ENCODE measurements at regions not wholly inside any gene's neighbourhood (a gene's known extent, or its start where the extent isn't known, plus 50 kb on each side); places are given as distances from the start of the nearest gene placed in this dataset.

DNA sequence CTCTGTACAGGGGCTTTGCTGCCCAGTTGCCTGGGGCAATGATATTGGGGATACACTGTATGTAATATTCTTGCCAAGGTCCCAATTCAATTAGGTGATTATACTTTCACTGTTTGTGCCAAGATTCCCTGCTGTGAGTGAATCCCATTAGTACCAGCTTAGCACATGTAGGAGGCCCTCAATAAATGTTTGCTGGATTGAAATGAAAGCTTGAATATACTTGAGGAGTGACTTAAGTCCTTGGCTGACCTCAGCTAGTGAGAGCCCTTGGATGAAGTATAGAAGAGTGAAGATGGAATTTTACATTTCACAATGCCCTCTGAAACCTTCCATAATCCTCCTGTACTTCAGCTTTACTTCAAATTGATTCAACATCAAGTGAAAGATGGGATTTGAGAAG, 102.9 kb downstream of the GATA6 start:
- no peak overlapping the region for H3K27ac Mint-ChIP-seq
- peaks cover 7% of the 10 kb centered on the region for H3K27me3 Mint-ChIP-seq
- H3K4me1 Mint-ChIP-seq (ENCODE audit: low read depth) = no peaks in the 10 kb centered on the region
- no peak overlapping the region for H3K4me3 Mint-ChIP-seq
- peaks cover 15% of the 10 kb centered on the region for H3K9me3 Mint-ChIP-seq
- H3K36me3 Mint-ChIP-seq (ENCODE audit: low read depth) = no peaks in the 10 kb centered on the region
- intact Hi-C loops (cut with micrococcal nuclease) = no loop called here

DNA sequence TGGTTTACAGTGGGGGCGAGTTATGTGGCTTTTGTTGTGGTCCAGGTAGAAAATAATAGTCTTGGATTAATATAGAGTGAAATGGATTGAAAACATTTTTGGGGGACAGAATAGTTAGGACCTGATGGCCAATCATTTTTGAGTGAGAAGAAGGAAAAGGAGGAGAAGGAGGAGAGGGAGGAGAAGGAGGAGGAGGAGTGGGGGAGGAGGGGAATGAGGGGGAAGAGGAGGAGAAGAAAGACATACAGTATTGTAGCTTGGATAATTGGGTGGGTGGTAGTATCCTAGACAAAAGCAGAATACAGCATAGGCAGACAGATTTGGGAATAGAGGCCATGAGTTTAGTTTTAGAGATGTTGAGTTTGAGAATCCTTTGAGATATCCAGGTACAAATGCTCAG, 101.6 kb downstream of the GATA6 start:
- H3K36me3 Mint-ChIP-seq (ENCODE audit: low read depth) = no peaks in the 10 kb centered on the region
- H3K9me3 Mint-ChIP-seq = peaks cover 15% of the 10 kb centered on the region
- no peak overlapping the region for H3K27ac Mint-ChIP-seq
- H3K4me3 Mint-ChIP-seq = no peak overlapping the region
- intact Hi-C loops (cut with micrococcal nuclease) = no loop called here
- H3K4me1 Mint-ChIP-seq (ENCODE audit: low read depth) = no peaks in the 10 kb centered on the region
- H3K27me3 Mint-ChIP-seq = peaks cover 7% of the 10 kb centered on the region

DNA sequence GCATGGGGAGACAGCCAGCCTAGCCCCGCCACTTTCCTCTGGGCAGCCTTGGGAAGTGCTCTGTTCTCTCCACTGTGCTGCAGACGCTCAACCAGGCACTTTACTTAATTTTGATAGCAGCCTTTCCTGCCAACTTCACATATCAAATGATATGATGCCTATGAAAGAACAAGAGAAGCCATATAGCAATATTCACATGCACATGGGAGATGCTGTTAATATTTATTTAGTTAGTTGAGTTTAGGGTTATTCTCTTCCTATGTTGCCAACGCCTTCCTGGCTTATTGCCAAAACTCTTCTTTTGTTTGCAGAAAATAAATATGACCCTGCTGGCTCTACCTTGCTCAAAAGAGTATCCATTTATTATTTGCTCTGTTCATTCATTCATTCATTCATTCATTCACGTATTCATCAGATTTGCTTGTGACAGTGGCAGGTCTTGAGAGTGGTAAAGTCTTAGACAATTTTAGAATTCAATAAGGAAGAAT, 99.3 kb downstream of the GATA6 start:
- H3K4me3 Mint-ChIP-seq = no peak overlapping the region
- no peaks in the 10 kb centered on the region for H3K4me1 Mint-ChIP-seq (ENCODE audit: low read depth)
- H3K9me3 Mint-ChIP-seq = peaks cover 8% of the 10 kb centered on the region

DNA sequence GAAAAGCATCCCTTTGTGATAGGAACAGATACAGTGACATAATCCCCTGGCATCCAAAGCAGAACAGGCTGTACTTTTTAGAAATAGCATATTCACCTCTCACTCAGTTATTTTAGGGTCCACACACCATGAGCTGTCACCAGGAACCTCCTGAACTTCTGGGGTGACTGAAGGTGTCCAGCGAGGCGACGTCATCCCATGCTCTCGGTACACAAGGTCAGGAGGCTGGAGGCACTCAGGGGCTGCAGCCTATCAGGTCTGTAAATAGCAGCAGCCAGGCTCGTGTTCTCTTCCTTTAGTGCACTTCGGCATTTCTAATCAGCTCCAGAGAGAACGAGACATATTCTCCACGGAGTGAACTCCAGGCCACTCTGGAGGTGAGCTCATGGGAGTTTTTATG, 98.3 kb downstream of the GATA6 start:
- Mint-ChIP-seq H3K27me3 (peaks cover 10% of the 10 kb centered on the region), H3K36me3 (ENCODE audit: low read depth) (no peaks in the 10 kb centered on the region), H3K9me3 (no peaks in the 10 kb centered on the region), H3K4me3 (no peak overlapping the region), H3K4me1 (ENCODE audit: low read depth) (no peaks in the 10 kb centered on the region), H3K27ac (no peak overlapping the region)
- intact Hi-C loops (cut with micrococcal nuclease) = no loop called here

More for the DNA sequence above, 99.3 kb downstream of the GATA6 start:
- no peaks in the 10 kb centered on the region for H3K36me3 Mint-ChIP-seq (ENCODE audit: low read depth)
- peaks cover 7% of the 10 kb centered on the region for H3K27me3 Mint-ChIP-seq
- intact Hi-C loops (cut with micrococcal nuclease) = no loop called here
- H3K27ac Mint-ChIP-seq = no peak overlapping the region

DNA sequence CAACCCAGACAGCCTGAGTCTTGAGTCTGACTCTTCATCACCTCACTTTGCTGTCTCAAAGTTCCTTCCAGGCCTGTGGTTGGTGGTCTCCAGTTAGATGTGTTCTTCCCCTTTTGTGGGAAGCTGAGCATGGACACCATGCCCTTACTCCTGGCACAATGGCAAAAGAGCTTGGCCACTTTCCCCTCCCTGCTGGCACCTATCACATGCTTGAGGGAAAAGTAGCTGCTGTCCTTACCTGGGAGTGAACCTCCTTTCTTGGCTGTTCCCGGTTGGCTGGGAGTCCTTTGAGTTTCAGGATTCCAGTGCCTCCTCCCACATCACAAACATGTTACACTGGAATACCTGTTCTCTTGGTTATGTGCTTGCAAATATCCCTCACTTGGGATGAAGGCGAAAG, 97.8 kb downstream of the GATA6 start:
- no peaks in the 10 kb centered on the region for H3K4me1 Mint-ChIP-seq (ENCODE audit: low read depth)
- H3K9me3 Mint-ChIP-seq = no peaks in the 10 kb centered on the region
- no peaks in the 10 kb centered on the region for H3K36me3 Mint-ChIP-seq (ENCODE audit: low read depth)
- H3K4me3 Mint-ChIP-seq = no peak overlapping the region
- intact Hi-C loops (cut with micrococcal nuclease) = no loop called here
- peaks cover 10% of the 10 kb centered on the region for H3K27me3 Mint-ChIP-seq
- H3K27ac Mint-ChIP-seq = no peak overlapping the region

DNA sequence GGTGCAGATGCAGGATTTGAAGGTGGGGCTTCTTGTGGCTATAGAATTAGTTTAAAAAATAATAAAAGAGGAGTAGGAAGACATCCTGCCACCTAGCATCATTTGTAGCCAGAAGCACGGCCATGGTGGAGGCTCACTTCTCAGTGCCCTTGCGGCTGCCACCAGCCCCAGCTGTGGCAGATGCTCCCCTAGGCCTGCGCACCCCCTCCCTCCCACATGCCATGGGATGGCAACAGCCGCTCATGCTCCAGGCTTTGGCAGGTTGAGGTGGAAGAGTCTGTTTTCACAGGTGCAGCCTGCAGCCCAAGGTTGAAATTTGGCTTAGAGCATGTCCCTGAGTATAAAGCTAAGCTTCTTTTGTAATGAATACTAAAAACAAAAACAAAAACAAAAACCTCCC, 96.4 kb downstream of the GATA6 start:
- intact Hi-C loops (cut with micrococcal nuclease) = no loop called here

DNA sequence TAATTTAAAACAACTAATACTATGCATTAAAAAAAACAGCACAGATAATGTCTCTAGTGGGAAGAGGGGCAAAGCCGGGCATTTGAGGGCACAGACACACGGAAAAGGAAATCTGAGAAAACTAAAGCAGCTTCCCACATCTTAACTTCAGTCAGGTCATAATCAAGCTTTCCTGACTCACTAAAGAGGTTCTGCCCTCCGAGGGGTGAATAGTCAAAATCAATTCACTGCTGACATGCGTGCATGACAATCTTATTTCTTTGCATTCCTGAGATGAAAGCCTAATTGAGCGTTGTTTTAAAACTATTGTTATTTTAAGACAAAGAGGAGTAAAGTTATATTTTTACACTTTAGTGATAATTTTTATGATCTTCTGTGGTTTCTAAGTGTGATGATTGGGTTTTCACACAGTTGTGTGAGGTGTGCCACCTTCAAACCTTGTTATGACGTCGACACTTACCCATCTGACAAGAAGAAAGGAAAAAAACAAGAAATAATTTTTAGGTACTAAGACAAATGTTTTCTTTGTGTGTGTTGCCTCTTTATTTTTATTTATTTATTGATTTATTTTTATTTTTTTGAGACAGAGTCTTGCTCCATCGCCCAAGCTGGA, 90.9 kb downstream of the GATA6 start:
- Mint-ChIP-seq H3K9me3 (no peaks in the 10 kb centered on the region), H3K36me3 (ENCODE audit: low read depth) (no peaks in the 10 kb centered on the region), H3K4me1 (ENCODE audit: low read depth) (no peaks in the 10 kb centered on the region), H3K27me3 (peaks cover 4% of the 10 kb centered on the region), H3K27ac (no peak overlapping the region), H3K4me3 (no peak overlapping the region)
- intact Hi-C loops (cut with micrococcal nuclease) = no loop called here

More for the DNA sequence above, 96.4 kb downstream of the GATA6 start:
- H3K4me3 Mint-ChIP-seq = no peak overlapping the region
- no peaks in the 10 kb centered on the region for H3K4me1 Mint-ChIP-seq (ENCODE audit: low read depth)
- no peaks in the 10 kb centered on the region for H3K36me3 Mint-ChIP-seq (ENCODE audit: low read depth)
- no peak overlapping the region for H3K27ac Mint-ChIP-seq
- no peaks in the 10 kb centered on the region for H3K9me3 Mint-ChIP-seq
- peaks cover 8% of the 10 kb centered on the region for H3K27me3 Mint-ChIP-seq

DNA sequence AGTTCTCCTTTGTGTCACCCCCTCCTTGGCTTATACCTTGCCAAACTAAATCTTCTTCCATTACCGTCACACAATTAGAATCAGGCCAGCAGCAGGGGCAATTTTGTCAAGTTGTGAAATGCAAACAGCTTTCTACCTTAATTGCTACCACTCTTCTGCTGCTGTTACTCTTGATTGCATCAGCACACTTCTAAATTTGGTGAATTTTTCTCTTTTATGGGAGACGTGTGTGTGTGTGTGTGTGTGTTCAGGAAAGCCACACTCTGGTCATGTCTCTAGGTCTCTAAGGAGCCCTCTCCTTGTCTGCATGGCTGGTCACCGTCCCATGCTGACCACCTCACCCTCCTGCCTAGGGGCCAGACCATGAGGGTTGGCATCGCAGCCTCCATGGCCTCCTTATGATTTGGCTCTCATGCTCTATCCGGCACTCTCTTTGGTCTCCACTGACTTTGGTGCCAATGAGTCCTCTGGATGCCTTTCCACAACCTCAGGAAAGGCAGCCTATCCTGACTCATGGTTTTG, 87.7 kb downstream of the GATA6 start:
- no peaks in the 10 kb centered on the region for H3K9me3 Mint-ChIP-seq
- H3K4me3 Mint-ChIP-seq = no peak overlapping the region
- intact Hi-C loops (cut with micrococcal nuclease) = no loop called here
- H3K27me3 Mint-ChIP-seq = peaks cover 7% of the 10 kb centered on the region
- H3K4me1 Mint-ChIP-seq (ENCODE audit: low read depth) = no peaks in the 10 kb centered on the region
- no peak overlapping the region for H3K27ac Mint-ChIP-seq
- no peaks in the 10 kb centered on the region for H3K36me3 Mint-ChIP-seq (ENCODE audit: low read depth)

DNA sequence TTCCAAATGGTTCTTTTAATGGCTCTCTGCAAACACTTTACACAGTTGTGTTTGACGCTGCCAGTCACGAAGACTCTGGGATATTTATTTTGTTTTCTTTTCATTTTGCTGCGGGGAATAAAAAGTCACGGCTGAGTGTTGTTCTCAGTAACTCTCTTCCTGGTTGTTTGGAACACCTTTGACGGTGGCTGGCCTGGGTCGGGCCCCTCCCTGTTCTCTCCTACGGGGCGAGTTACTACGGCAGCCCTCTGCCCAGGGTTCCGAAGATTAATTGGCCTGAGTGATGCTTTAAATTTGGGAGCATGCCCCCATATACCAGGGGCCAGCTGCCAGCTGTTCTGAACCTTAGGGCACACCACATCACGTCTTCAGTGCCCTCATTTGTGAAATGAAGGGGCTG, 84.7 kb downstream of the GATA6 start:
- Mint-ChIP-seq H3K27me3 (peaks cover 12% of the 10 kb centered on the region), H3K36me3 (ENCODE audit: low read depth) (no peaks in the 10 kb centered on the region), H3K4me3 (no peak overlapping the region), H3K27ac (no peak overlapping the region), H3K9me3 (no peaks in the 10 kb centered on the region), H3K4me1 (ENCODE audit: low read depth) (no peaks in the 10 kb centered on the region)
- intact Hi-C loops (cut with micrococcal nuclease) = no loop called here

DNA sequence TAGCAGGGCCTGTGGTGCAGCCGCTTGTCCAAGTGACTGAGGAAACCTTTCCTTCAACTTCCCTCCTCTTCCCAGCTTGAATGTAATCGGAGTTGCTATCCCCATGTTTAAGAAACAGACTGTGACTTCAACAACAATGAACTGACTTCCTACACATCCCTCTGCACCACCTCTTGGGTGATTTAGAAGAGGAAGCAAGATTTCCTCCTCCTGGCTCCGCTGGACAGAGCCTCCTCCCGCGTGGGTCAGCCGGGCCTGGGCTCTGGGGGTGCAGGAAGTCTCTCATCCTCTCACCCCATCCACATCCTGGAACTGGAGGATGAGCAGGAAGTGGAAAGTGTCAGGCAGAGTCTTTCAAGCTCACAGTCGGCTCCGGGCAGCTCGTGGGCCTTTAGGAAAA, 84.3 kb downstream of the GATA6 start:
- H3K27me3 Mint-ChIP-seq = peaks cover 12% of the 10 kb centered on the region
- H3K4me1 Mint-ChIP-seq (ENCODE audit: low read depth) = no peaks in the 10 kb centered on the region
- intact Hi-C loops (cut with micrococcal nuclease) = no loop called here
- no peak overlapping the region for H3K27ac Mint-ChIP-seq
- no peak overlapping the region for H3K4me3 Mint-ChIP-seq
- no peaks in the 10 kb centered on the region for H3K9me3 Mint-ChIP-seq
- no peaks in the 10 kb centered on the region for H3K36me3 Mint-ChIP-seq (ENCODE audit: low read depth)

DNA sequence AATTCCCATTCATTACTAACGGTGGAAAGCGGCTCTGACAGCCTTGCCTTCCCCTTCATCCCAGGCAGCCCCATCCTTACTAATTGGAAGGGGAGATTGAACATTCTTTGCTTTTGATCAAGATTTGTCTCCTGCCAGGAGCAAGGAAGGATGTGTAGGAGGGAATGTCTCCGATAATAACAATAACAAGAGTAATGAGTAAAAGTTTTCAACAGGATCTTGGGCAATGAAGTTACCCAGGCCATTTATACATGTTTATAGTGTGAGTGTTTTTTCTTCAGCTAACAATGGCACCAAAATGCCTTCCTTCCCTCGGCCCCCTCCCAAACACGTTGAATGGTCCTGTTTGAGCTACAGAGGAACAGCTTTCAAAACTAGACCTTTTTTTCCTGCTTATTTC, 83.8 kb downstream of the GATA6 start:
- intact Hi-C loops (cut with micrococcal nuclease) = no loop called here
- H3K9me3 Mint-ChIP-seq = no peaks in the 10 kb centered on the region
- H3K27me3 Mint-ChIP-seq = peaks cover 13% of the 10 kb centered on the region
- H3K4me1 Mint-ChIP-seq (ENCODE audit: low read depth) = no peaks in the 10 kb centered on the region
- no peaks in the 10 kb centered on the region for H3K36me3 Mint-ChIP-seq (ENCODE audit: low read depth)
- H3K4me3 Mint-ChIP-seq = no peak overlapping the region
- no peak overlapping the region for H3K27ac Mint-ChIP-seq
